Trophoblast cell (in vitro differentiated cells and primary cell): ENCODE measurements at regions not wholly inside any gene's neighbourhood (a gene's known extent, or its start where the extent isn't known, plus 50 kb on each side); places are given as distances from the start of the nearest gene placed in this dataset.
"Not testable (repeated sequence)": the region's sequence is repeated elsewhere in the genome, so short reads cannot be mapped to it uniquely, and the experiment has no call there.

Experiments used
- DNase-seq, 2 donors: peaks; one replicate each; pipeline ENCODE4 v3.0.0-alpha.2; 2016
- H2AFZ ChIP-seq: 2 replicates; pipeline ENCODE4 v1.6.1; 2013; ENCODE audit warnings: low read length, moderate library complexity, mild to moderate bottlenecking; ENCODE audit not compliant: insufficient read depth, poor library complexity
- H2AK5ac ChIP-seq: 2 replicates; pipeline ENCODE4 v1.6.1; 2013; ENCODE audit warnings: mild to moderate bottlenecking, low read length
- H2BK120ac ChIP-seq: 2 replicates; pipeline ENCODE4 v1.6.1; 2013; ENCODE audit warnings: low read length, mild to moderate bottlenecking, moderate library complexity; ENCODE audit not compliant: insufficient read depth, poor library complexity
- H2BK12ac ChIP-seq: 2 replicates; pipeline ENCODE4 v1.6.1; 2013; ENCODE audit warnings: mild to moderate bottlenecking, low read length, moderate library complexity
- H2BK5ac ChIP-seq: 2 replicates; pipeline ENCODE4 v1.6.1; 2013; ENCODE audit warnings: low read length, low read depth, moderate library complexity, mild to moderate bottlenecking; ENCODE audit not compliant: poor library complexity
- H3K14ac ChIP-seq: 2 replicates; pipeline ENCODE4 v1.6.1; 2013; ENCODE audit warnings: mild to moderate bottlenecking, low read length
- H3K18ac ChIP-seq: 2 replicates; pipeline ENCODE4 v1.6.1; 2013; ENCODE audit warnings: mild to moderate bottlenecking, low read length
- H3K23ac ChIP-seq: 2 replicates; pipeline ENCODE4 v1.6.1; 2013; ENCODE audit warnings: low read length
- H3K27ac ChIP-seq: 2 replicates; pipeline ENCODE4 v1.5.1; 2013; ENCODE audit warnings: low read depth, mild to moderate bottlenecking, inconsistent platforms, low read length, moderate library complexity
- H3K27me3 ChIP-seq: 2 replicates; pipeline ENCODE4 v1.6.1; 2013; ENCODE audit warnings: inconsistent platforms, mild to moderate bottlenecking, low read length, moderate library complexity; ENCODE audit not compliant: insufficient read depth
- H3K36me3 ChIP-seq, 2 experiments: 1 replicate in 1 of 2; 2 replicates in 1 of 2; pipeline ENCODE4 v1.6.1; 2013; ENCODE audit warnings: low read length in 2 of 2, mild to moderate bottlenecking in 2 of 2, moderate library complexity in 1 of 2; ENCODE audit not compliant: insufficient read depth in 2 of 2, control insufficient read depth in 1 of 2
- H3K4ac ChIP-seq: 2 replicates; pipeline ENCODE4 v1.6.1; 2013; ENCODE audit warnings: low read depth, mild to moderate bottlenecking, low read length, moderate library complexity
- H3K4me1 ChIP-seq, 2 experiments: 1 replicate in 1 of 2; 2 replicates in 1 of 2; pipeline ENCODE4 v1.6.1; 2013; ENCODE audit warnings: low read length in 2 of 2, mild to moderate bottlenecking in 2 of 2, moderate library complexity in 1 of 2; ENCODE audit not compliant: insufficient read depth in 2 of 2, control insufficient read depth in 1 of 2
- H3K4me2 ChIP-seq: 2 replicates; pipeline ENCODE4 v1.6.1; 2013; ENCODE audit warnings: inconsistent platforms, mild to moderate bottlenecking, low read length, moderate library complexity
- H3K4me3 ChIP-seq: 2 replicates; pipeline ENCODE4 v1.5.1; 2013; ENCODE audit warnings: mild to moderate bottlenecking, low read depth, low read length, inconsistent platforms
- H3K79me1 ChIP-seq: one replicate; pipeline ENCODE4 v1.6.1; 2013; ENCODE audit warnings: low read length
- H3K79me2 ChIP-seq: 2 replicates; pipeline ENCODE4 v1.6.1; 2013; ENCODE audit warnings: low read length, mild to moderate bottlenecking; ENCODE audit not compliant: control insufficient read depth, insufficient read depth, poor library complexity
- H3K9ac ChIP-seq: 2 replicates; pipeline ENCODE4 v1.6.1; 2013; ENCODE audit warnings: mild to moderate bottlenecking, low read length
- H3K9me3 ChIP-seq: 2 replicates; pipeline ENCODE4 v1.6.1; 2013; ENCODE audit warnings: low read depth, mild to moderate bottlenecking, control low read depth, inconsistent platforms, low read length; ENCODE audit not compliant: insufficient read depth
- H4K12ac ChIP-seq: 2 replicates; pipeline ENCODE4 v1.6.1; 2013; ENCODE audit warnings: low read depth, mild to moderate bottlenecking, low read length, moderate library complexity
- H4K8ac ChIP-seq: 2 replicates; pipeline ENCODE4 v1.6.1; 2013; ENCODE audit warnings: low read depth, mild to moderate bottlenecking, low read length, moderate library complexity
- H4K91ac ChIP-seq: one replicate; pipeline ENCODE4 v1.6.1; 2013; ENCODE audit warnings: low read depth, mild to moderate bottlenecking, low read length, moderate library complexity
- WGBS: extraction: QIAGEN DNeasy Blood & Tissue Kit; methylation state at CpG from one replicate; pipeline ENCODE4 v1.1.7; 2013; ENCODE audit warnings: missing lambda C conversion rate; ENCODE audit not compliant: insufficient read length, insufficient coverage; ENCODE audit errors: extremely low coverage; 5-methylcytosine and 5-hydroxymethylcytosine counted together

GRCh38 chr3:195645872-195646271 lies 62.1 kb upstream of the APOD start:
- H3K4me1 ChIP-seq, H3K27ac ChIP-seq, H2AFZ ChIP-seq, H3K4me2 ChIP-seq, H3K23ac ChIP-seq, H3K27me3 ChIP-seq, H4K8ac ChIP-seq, H3K4me3 ChIP-seq, H4K12ac ChIP-seq, H3K9ac ChIP-seq, H2BK120ac ChIP-seq, DNase-seq, H2AK5ac ChIP-seq, H3K79me2 ChIP-seq, H3K18ac ChIP-seq, H3K36me3 ChIP-seq, H3K4ac ChIP-seq, H3K79me1 ChIP-seq, H3K14ac ChIP-seq, H4K91ac ChIP-seq, H2BK12ac ChIP-seq, H3K9me3 ChIP-seq, H2BK5ac ChIP-seq: not testable (repeated sequence)
- WGBS = no CpG with 5 or more reads among the region's 8 CpGs

GRCh38 chr3:195643245-195643644 lies 59.5 kb upstream of the APOD start:
- H2AFZ ChIP-seq, H4K91ac ChIP-seq, H3K14ac ChIP-seq, DNase-seq, H3K79me2 ChIP-seq, H2BK12ac ChIP-seq, H2BK5ac ChIP-seq, H4K8ac ChIP-seq, H3K79me1 ChIP-seq, H3K27me3 ChIP-seq, H3K4me3 ChIP-seq, H3K23ac ChIP-seq, H3K9ac ChIP-seq, H4K12ac ChIP-seq, H3K9me3 ChIP-seq, H3K4ac ChIP-seq, H3K4me1 ChIP-seq, H2BK120ac ChIP-seq, H3K36me3 ChIP-seq, H3K27ac ChIP-seq, H2AK5ac ChIP-seq, H3K4me2 ChIP-seq, H3K18ac ChIP-seq: not testable (repeated sequence)
- no CpG with 5 or more reads among the region's 11 CpGs for WGBS

DNA sequence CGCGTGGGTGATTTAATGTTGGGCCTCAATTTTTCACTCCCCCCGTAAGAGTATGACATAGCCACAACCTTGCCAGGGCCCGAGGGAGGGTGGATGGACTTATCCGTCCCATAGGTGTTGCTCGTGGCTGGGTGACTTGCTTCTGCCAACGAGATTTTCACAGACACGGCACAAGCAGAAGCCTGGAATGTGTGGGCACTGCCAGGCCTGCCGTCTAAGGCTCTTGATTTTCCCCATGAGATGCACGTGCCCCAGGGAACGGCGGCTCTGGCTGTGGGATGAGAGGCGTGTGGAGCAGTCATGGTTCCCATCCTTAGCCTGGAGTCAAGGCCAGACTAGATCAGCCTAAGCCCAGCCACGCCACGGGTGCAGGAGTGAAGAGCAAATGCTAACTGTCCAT lies 58.6 kb upstream of the APOD start:
- WGBS = no CpG with 5 or more reads among the region's 15 CpGs
- H2AK5ac ChIP-seq, H3K79me1 ChIP-seq: not testable (repeated sequence)

GRCh38 chr3:195638456-195638855 lies 54.7 kb upstream of the APOD start:
- H3K4ac ChIP-seq, H3K4me3 ChIP-seq: not testable (repeated sequence)

More for the DNA sequence above, 58.6 kb upstream of the APOD start:
- not testable (repeated sequence) for H2BK5ac ChIP-seq, H2AFZ ChIP-seq, DNase-seq, H3K18ac ChIP-seq, H4K12ac ChIP-seq, H2BK12ac ChIP-seq, H3K36me3 ChIP-seq, H3K4me1 ChIP-seq, H3K9ac ChIP-seq, H3K23ac ChIP-seq, H3K9me3 ChIP-seq, H3K27me3 ChIP-seq, H3K4ac ChIP-seq, H2BK120ac ChIP-seq, H3K4me3 ChIP-seq, H3K27ac ChIP-seq, H4K91ac ChIP-seq, H3K79me2 ChIP-seq, H3K4me2 ChIP-seq, H3K14ac ChIP-seq, H4K8ac ChIP-seq

More at GRCh38 chr3:195638456-195638855, 54.7 kb upstream of the APOD start:
- not testable (repeated sequence) for H3K79me1 ChIP-seq, H3K36me3 ChIP-seq, H2AFZ ChIP-seq, H2AK5ac ChIP-seq, H3K27me3 ChIP-seq, H3K4me1 ChIP-seq, H3K14ac ChIP-seq, H2BK12ac ChIP-seq, H3K27ac ChIP-seq, H3K18ac ChIP-seq, DNase-seq, H3K4me2 ChIP-seq, H3K9ac ChIP-seq, H4K8ac ChIP-seq, H4K12ac ChIP-seq, H4K91ac ChIP-seq, H2BK120ac ChIP-seq, H2BK5ac ChIP-seq, H3K23ac ChIP-seq, H3K79me2 ChIP-seq, H3K9me3 ChIP-seq
- WGBS = no CpG with 5 or more reads among the region's 10 CpGs
